Thoracic aorta (tissue), 2 donors: ENCODE measurements at regions not wholly inside any gene's neighbourhood (a gene's known extent, or its start where the extent isn't known, plus 50 kb on each side); places are given as distances from the start of the nearest gene placed in this dataset.
"Not testable (repeated sequence)": the region's sequence is repeated elsewhere in the genome, so short reads cannot be mapped to it uniquely, and the experiment has no call there.

Source experiments
- ATAC-seq: fragments of 150-250 bp; one replicate; pipeline ENCODE4 v1.8.0; 2017; ENCODE audit warnings: low read depth; ENCODE audit not compliant: insufficient number of reproducible peaks, low FRiP score
- DNase-seq: peaks from one replicate; pipeline ENCODE4 v3.0.0-alpha.2; 2020; ENCODE audit warnings: low spot score
- H3K27ac ChIP-seq, 2 donors: fragments of 200-600 bp; sonication (generic); 1 replicate in 1 of 2; 2 replicates in 1 of 2; pipeline ENCODE4 v1.5.1; 2016; ENCODE audit warnings: mild to moderate bottlenecking in 2 of 2, moderate library complexity in 2 of 2
- H3K27me3 ChIP-seq: fragments of 200-600 bp; sonication (generic); replicated peaks from 2 replicates; pipeline ENCODE4 v1.6.0; 2016; ENCODE audit warnings: mild to moderate bottlenecking; ENCODE audit not compliant: insufficient read depth
- H3K36me3 ChIP-seq: fragments of 200-600 bp; sonication (generic); one replicate; pipeline ENCODE4 v1.5.1; 2016
- H3K4me1 ChIP-seq, 2 donors: fragments of 200-600 bp; sonication (generic); 1 replicate in 1 of 2; 2 replicates in 1 of 2; pipeline versions ENCODE4 v1.5.1 to v1.6.0; 2016; ENCODE audit warnings: low read depth in 2 of 2, mild to moderate bottlenecking in 1 of 2; ENCODE audit not compliant: control insufficient read depth in 1 of 2
- H3K4me3 ChIP-seq: fragments of 200-600 bp; sonication (generic); 2 replicates; pipeline ENCODE4 v1.5.1; 2016; ENCODE audit warnings: mild to moderate bottlenecking
- H3K9me3 ChIP-seq: fragments of 200-600 bp; sonication (generic); 2 replicates; pipeline ENCODE4 v1.5.1; 2016

- not testable (repeated sequence) for H3K9me3 ChIP-seq, H3K4me1 ChIP-seq, H3K4me3 ChIP-seq, H3K36me3 ChIP-seq, ATAC-seq, DNase-seq, H3K27ac ChIP-seq, H3K27me3 ChIP-seq
Observed at GRCh38 chr21:5114468-5114867, 5406.9 kb upstream of the TPTE start.

GRCh38 chr21:5114893-5115645 lies 5406.3 kb upstream of the TPTE start:
- H3K27me3 ChIP-seq, H3K4me1 ChIP-seq, H3K9me3 ChIP-seq, ATAC-seq, H3K36me3 ChIP-seq, DNase-seq, H3K4me3 ChIP-seq, H3K27ac ChIP-seq: not testable (repeated sequence)

- not testable (repeated sequence) for H3K9me3 ChIP-seq, DNase-seq, H3K4me1 ChIP-seq, ATAC-seq, H3K36me3 ChIP-seq, H3K27ac ChIP-seq, H3K27me3 ChIP-seq, H3K4me3 ChIP-seq
Observed at GRCh38 chr21:5115646-5116343, 5405.6 kb upstream of the TPTE start.

- not testable (repeated sequence) for H3K4me1 ChIP-seq, H3K36me3 ChIP-seq, ATAC-seq, H3K9me3 ChIP-seq, DNase-seq, H3K4me3 ChIP-seq, H3K27ac ChIP-seq, H3K27me3 ChIP-seq
Observed at GRCh38 chr21:5116344-5117123, 5404.8 kb upstream of the TPTE start.

GRCh38 chr21:5117135-5117534 lies 5404.2 kb upstream of the TPTE start:
- DNase-seq, ATAC-seq, H3K36me3 ChIP-seq, H3K27me3 ChIP-seq, H3K4me1 ChIP-seq, H3K9me3 ChIP-seq, H3K27ac ChIP-seq, H3K4me3 ChIP-seq: not testable (repeated sequence)

- not testable (repeated sequence) for ATAC-seq, H3K4me1 ChIP-seq, H3K36me3 ChIP-seq, H3K4me3 ChIP-seq, H3K27ac ChIP-seq, H3K27me3 ChIP-seq, DNase-seq, H3K9me3 ChIP-seq
Observed at GRCh38 chr21:5117666-5118295, 5403.6 kb upstream of the TPTE start.

GRCh38 chr21:5118296-5118679 lies 5403.1 kb upstream of the TPTE start:
- ATAC-seq, H3K27ac ChIP-seq, H3K4me1 ChIP-seq, DNase-seq, H3K4me3 ChIP-seq, H3K27me3 ChIP-seq, H3K36me3 ChIP-seq, H3K9me3 ChIP-seq: not testable (repeated sequence)

GRCh38 chr21:5119179-5119578 lies 5402.2 kb upstream of the TPTE start:
- H3K27me3 ChIP-seq, H3K4me1 ChIP-seq, H3K36me3 ChIP-seq, H3K4me3 ChIP-seq, DNase-seq, H3K27ac ChIP-seq, H3K9me3 ChIP-seq, ATAC-seq: not testable (repeated sequence)

- H3K27ac ChIP-seq, ATAC-seq, H3K9me3 ChIP-seq, DNase-seq, H3K4me3 ChIP-seq, H3K27me3 ChIP-seq, H3K4me1 ChIP-seq, H3K36me3 ChIP-seq: not testable (repeated sequence)
Observed at GRCh38 chr21:5121399-5121798, 5400.0 kb upstream of the TPTE start.

GRCh38 chr21:5121849-5122248 lies 5399.5 kb upstream of the TPTE start:
- H3K9me3 ChIP-seq, H3K27ac ChIP-seq, H3K36me3 ChIP-seq, H3K4me1 ChIP-seq, ATAC-seq, H3K27me3 ChIP-seq, DNase-seq, H3K4me3 ChIP-seq: not testable (repeated sequence)
